Activated B cell treated with CpG ODN at 0.5 μM for 24 hours (primary cell): ENCODE measurements at regions not wholly inside any gene's neighbourhood (a gene's known extent, or its start where the extent isn't known, plus 50 kb on each side); places are given as distances from the start of the nearest gene placed in this dataset.

ENCODE experiments used
- ATAC-seq: fragments of 200-7000 bp; cut with Tn5 transposase; one replicate; pipeline ENCODE4 v1.10.0; 2021; ENCODE audit warnings: low read depth, mild to moderate bottlenecking, moderate library complexity
- CTCF ChIA-PET: fragments of 350-600 bp; sonication (Branson Sonifier 250); formaldehyde crosslinking; loops from one replicate; lab custom pipeline; 2021; ENCODE audit warnings: antibody characterized with exemption; lab: Charles Lee
- POLR2A ChIA-PET: fragments of 350-600 bp; sonication (Branson Sonifier 250); formaldehyde crosslinking; loops from one replicate; lab custom pipeline; 2021; ENCODE audit warnings: antibody characterized with exemption; lab: Charles Lee
- DNase-seq: peaks from one replicate; pipeline ENCODE4 v3.0.0; 2022
- H3K27ac Mint-ChIP-seq: one replicate; pipeline ENCODE4 v1.8.0; 2020; ENCODE audit warnings: mixed read lengths
- H3K27me3 Mint-ChIP-seq: one replicate; pipeline ENCODE4 v1.8.0; 2021; ENCODE audit warnings: mixed read lengths
- H3K36me3 Mint-ChIP-seq: one replicate; pipeline ENCODE4 v1.8.0; 2021; ENCODE audit warnings: low read depth, mixed read lengths
- H3K4me1 Mint-ChIP-seq: one replicate; pipeline ENCODE4 v1.8.0; 2021; ENCODE audit warnings: mixed read lengths
- H3K4me3 Mint-ChIP-seq: one replicate; pipeline ENCODE4 v1.8.0; 2020; ENCODE audit warnings: mild to moderate bottlenecking, mixed read lengths
- H3K9me3 Mint-ChIP-seq: one replicate; pipeline ENCODE4 v1.8.0; 2020; ENCODE audit warnings: mixed read lengths
- CTCF ChIP-seq: fragments of 200-600 bp; IDR thresholded peaks from one replicate; pipeline ENCODE4 v1.8.0; 2022; ENCODE audit warnings: antibody characterized with exemption, mild to moderate bottlenecking
- intact Hi-C: fragments of 100-400 bp; cut with micrococcal nuclease; formaldehyde crosslinking; loops from one replicate; pipeline ENCODE4 v1.15.1; 2024

GRCh38 chr1:11358984-11359383 lies 86.0 kb downstream of the UBIAD1 start:
- POLR2A ChIA-PET: no interaction called here
- Mint-ChIP-seq H3K27ac (no peak overlapping the region), H3K27me3 (peaks cover 24% of the 10 kb centered on the region), H3K4me3 (no peak overlapping the region), H3K36me3 (no peaks in the 10 kb centered on the region), H3K9me3 (no peaks in the 10 kb centered on the region), H3K4me1 (no peaks in the 10 kb centered on the region)
- ATAC-seq: no peak
- intact Hi-C loops: no loop called here
- no peak for TF ChIP-seq CTCF
- CTCF ChIA-PET: no interaction called here
- no peak for DNase-seq

GRCh38 chr1:11362547-11363021 lies 89.6 kb downstream of the UBIAD1 start:
- peaks cover 16% of the 10 kb centered on the region for H3K27me3 Mint-ChIP-seq
- H3K27ac Mint-ChIP-seq: no peak overlapping the region
- POLR2A ChIA-PET: no interaction called here
- intact Hi-C loops: no loop called here
- H3K36me3 Mint-ChIP-seq: no peaks in the 10 kb centered on the region
- TF ChIP-seq CTCF: no peak
- no peak for DNase-seq
- no peaks in the 10 kb centered on the region for H3K4me1 Mint-ChIP-seq
- CTCF ChIA-PET: no interaction called here
- no peak for ATAC-seq
- no peaks in the 10 kb centered on the region for H3K9me3 Mint-ChIP-seq
- H3K4me3 Mint-ChIP-seq: no peak overlapping the region

- intact Hi-C loops: loop anchor here (1.0 kb wide), 1 partner anchor 27 kb away; no protein-coding TSS in a partner anchor
- DNase-seq (no peak), ATAC-seq (peak; percentile 31)
- CTCF ChIA-PET: interaction anchor here (1.2 kb wide), 1 partner anchor 123 kb away, joined by 12 read pairs; no protein-coding TSS in a partner anchor
- no peak overlapping the region for H3K27ac Mint-ChIP-seq
- no peak overlapping the region for H3K4me3 Mint-ChIP-seq
- no peaks in the 10 kb centered on the region for H3K9me3 Mint-ChIP-seq
- H3K27me3 Mint-ChIP-seq: peaks cover 6% of the 10 kb centered on the region
- POLR2A ChIA-PET: no interaction called here
- no peak for TF ChIP-seq CTCF
- H3K36me3 Mint-ChIP-seq: no peaks in the 10 kb centered on the region
- H3K4me1 Mint-ChIP-seq: no peaks in the 10 kb centered on the region
Observed at GRCh38 chr1:11364170-11364569, 91.2 kb downstream of the UBIAD1 start.

GRCh38 chr1:11365744-11366387 lies 92.9 kb downstream of the UBIAD1 start:
- intact Hi-C loops: no loop called here
- no peak overlapping the region for H3K4me3 Mint-ChIP-seq
- no peak for ATAC-seq
- POLR2A ChIA-PET: no interaction called here
- DNase-seq: no peak
- H3K27me3 Mint-ChIP-seq: peaks cover 10% of the 10 kb centered on the region
- H3K9me3 Mint-ChIP-seq: no peaks in the 10 kb centered on the region
- TF ChIP-seq CTCF: no peak
- no peaks in the 10 kb centered on the region for H3K36me3 Mint-ChIP-seq
- H3K4me1 Mint-ChIP-seq: no peaks in the 10 kb centered on the region
- no peak overlapping the region for H3K27ac Mint-ChIP-seq
- CTCF ChIA-PET: no interaction called here

- H3K27ac Mint-ChIP-seq: no peak overlapping the region
- DNase-seq (no peak), ATAC-seq (no peak)
- peaks cover 22% of the 10 kb centered on the region for H3K4me1 Mint-ChIP-seq
- no peak for TF ChIP-seq CTCF
- H3K9me3 Mint-ChIP-seq: no peaks in the 10 kb centered on the region
- CTCF ChIA-PET: no interaction called here
- intact Hi-C loops: no loop called here
- H3K4me3 Mint-ChIP-seq: no peak overlapping the region
- POLR2A ChIA-PET: no interaction called here
- H3K27me3 Mint-ChIP-seq: peaks cover 8% of the 10 kb centered on the region
- H3K36me3 Mint-ChIP-seq: no peaks in the 10 kb centered on the region
Observed at GRCh38 chr1:11373029-11373894, 100.3 kb downstream of the UBIAD1 start.
